ENCODE measurements at regions not wholly inside any gene's neighbourhood (a gene's known extent, or its start where the extent isn't known, plus 50 kb on each side); places are given as distances from the start of the nearest gene placed in this dataset.

DNA sequence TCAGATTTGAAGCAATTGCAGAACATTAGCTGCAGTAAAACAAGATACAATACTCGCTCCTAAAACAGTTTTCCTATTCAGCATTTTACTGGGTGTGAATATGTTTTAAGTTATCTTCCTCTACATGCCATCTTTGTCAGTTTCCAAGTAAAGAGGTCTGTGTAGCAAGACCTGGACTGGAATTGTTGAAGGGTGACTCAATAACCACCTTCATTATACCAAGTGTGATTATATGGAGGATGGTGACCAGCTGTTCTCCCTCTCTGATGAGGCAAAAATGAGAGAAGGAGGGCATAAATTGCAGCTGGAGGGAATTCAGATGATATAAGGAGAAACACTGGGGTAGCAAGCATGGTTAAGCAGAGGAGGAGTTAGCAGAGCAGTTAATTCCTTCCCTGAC lies 922.1 kb upstream of the SLIT2 start:
- DNase-seq (ENCODE audit: low read depth): no peak
- H3K36me3 ChIP-seq (ENCODE audit: control insufficient read depth, insufficient read depth, low read length): no peaks in the 10 kb centered on the region
- TF ChIP-seq, protein P1, sequence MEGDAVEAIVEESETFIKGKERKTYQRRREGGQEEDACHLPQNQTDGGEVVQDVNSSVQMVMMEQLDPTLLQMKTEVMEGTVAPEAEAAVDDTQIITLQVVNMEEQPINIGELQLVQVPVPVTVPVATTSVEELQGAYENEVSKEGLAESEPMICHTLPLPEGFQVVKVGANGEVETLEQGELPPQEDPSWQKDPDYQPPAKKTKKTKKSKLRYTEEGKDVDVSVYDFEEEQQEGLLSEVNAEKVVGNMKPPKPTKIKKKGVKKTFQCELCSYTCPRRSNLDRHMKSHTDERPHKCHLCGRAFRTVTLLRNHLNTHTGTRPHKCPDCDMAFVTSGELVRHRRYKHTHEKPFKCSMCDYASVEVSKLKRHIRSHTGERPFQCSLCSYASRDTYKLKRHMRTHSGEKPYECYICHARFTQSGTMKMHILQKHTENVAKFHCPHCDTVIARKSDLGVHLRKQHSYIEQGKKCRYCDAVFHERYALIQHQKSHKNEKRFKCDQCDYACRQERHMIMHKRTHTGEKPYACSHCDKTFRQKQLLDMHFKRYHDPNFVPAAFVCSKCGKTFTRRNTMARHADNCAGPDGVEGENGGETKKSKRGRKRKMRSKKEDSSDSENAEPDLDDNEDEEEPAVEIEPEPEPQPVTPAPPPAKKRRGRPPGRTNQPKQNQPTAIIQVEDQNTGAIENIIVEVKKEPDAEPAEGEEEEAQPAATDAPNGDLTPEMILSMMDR (IDR thresholded peaks at IDR 0.05; ENCODE audit: insufficient read depth, low read length, poor library complexity, severe bottlenecking): no peak
- H3K4me3 ChIP-seq (ENCODE audit: low read depth, low read length): no peak overlapping the region
- H3K27me3 ChIP-seq (ENCODE audit: control insufficient read depth, insufficient read depth, low read length): no peaks in the 10 kb centered on the region

GRCh38 chr4:19329077-19329476 lies 922.6 kb upstream of the SLIT2 start:
- TF ChIP-seq, protein P1 (IDR thresholded peaks at IDR 0.05; ENCODE audit: insufficient read depth, low read length, poor library complexity, severe bottlenecking): no peak
- Histone ChIP-seq H3K27me3 (ENCODE audit: control insufficient read depth, insufficient read depth, low read length) (no peaks in the 10 kb centered on the region), H3K36me3 (ENCODE audit: control insufficient read depth, insufficient read depth, low read length) (no peaks in the 10 kb centered on the region), H3K4me3 (ENCODE audit: low read depth, low read length) (no peak overlapping the region)
- DNase-seq (ENCODE audit: low read depth): no peak

GRCh38 chr4:19327364-19327763 lies 924.3 kb upstream of the SLIT2 start:
- DNase-seq (ENCODE audit: low read depth): no peak
- TF ChIP-seq, protein P1 (IDR thresholded peaks at IDR 0.05; ENCODE audit: insufficient read depth, low read length, poor library complexity, severe bottlenecking): no peak
- no peak overlapping the region for H3K4me3 ChIP-seq (ENCODE audit: low read depth, low read length)
- no peaks in the 10 kb centered on the region for H3K36me3 ChIP-seq (ENCODE audit: control insufficient read depth, insufficient read depth, low read length)
- no peaks in the 10 kb centered on the region for H3K27me3 ChIP-seq (ENCODE audit: control insufficient read depth, insufficient read depth, low read length)

DNA sequence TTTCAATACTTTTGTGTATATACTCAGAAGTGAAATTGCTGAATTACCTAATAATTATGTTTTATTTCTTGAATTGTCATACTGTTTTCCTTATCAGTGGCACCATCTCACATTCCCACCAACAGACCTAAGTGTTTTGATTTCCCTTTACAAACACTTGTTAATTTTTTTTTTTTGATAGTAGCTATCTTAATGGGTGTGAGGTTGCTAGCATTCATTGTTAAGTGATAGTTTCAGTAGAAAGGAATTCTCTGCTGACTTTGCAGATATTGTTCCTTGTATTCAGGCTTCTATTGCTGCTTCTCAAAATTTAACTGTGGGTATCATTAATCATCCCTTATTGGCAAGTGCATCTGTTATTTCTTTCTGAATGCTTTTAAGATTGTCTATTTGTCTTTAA lies 927.5 kb upstream of the SLIT2 start:
- TF ChIP-seq, protein P1 (IDR thresholded peaks at IDR 0.05; ENCODE audit: insufficient read depth, low read length, poor library complexity, severe bottlenecking): no peak

GRCh38 chr4:19319607-19320006 lies 932.1 kb upstream of the SLIT2 start:
- no peak overlapping the region for H3K4me3 ChIP-seq (ENCODE audit: low read depth, low read length)
- no peaks in the 10 kb centered on the region for H3K36me3 ChIP-seq (ENCODE audit: control insufficient read depth, insufficient read depth, low read length)
- no peak for DNase-seq (ENCODE audit: low read depth)
- TF ChIP-seq, protein P1 (IDR thresholded peaks at IDR 0.05; ENCODE audit: insufficient read depth, low read length, poor library complexity, severe bottlenecking): no peak
- no peaks in the 10 kb centered on the region for H3K27me3 ChIP-seq (ENCODE audit: control insufficient read depth, insufficient read depth, low read length)

More for the DNA sequence above, 927.5 kb upstream of the SLIT2 start:
- no peak for DNase-seq (ENCODE audit: low read depth)
- H3K36me3 ChIP-seq (ENCODE audit: control insufficient read depth, insufficient read depth, low read length): no peaks in the 10 kb centered on the region
- no peaks in the 10 kb centered on the region for H3K27me3 ChIP-seq (ENCODE audit: control insufficient read depth, insufficient read depth, low read length)
- H3K4me3 ChIP-seq (ENCODE audit: low read depth, low read length): no peak overlapping the region

DNA sequence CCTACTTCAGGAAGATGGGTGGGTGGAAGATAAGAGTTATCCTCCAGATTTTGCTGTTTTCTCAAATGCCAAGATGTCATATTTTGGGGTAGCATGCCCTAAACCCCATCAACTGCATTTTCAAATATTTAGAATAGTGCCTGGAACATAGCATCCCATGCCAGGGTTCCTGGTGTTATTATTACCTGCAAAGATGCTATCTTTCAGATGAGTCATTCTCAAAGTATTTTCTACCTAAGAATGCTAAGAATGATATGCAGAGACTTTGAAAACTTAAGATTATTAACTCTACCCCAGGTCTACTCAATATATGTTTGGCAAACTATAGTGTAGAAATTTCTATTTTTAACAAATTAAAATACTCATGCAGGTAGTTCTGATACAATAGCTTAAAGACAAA lies 934.3 kb upstream of the SLIT2 start:
- no peak for DNase-seq (ENCODE audit: low read depth)
- TF ChIP-seq, protein P1 (IDR thresholded peaks at IDR 0.05; ENCODE audit: insufficient read depth, low read length, poor library complexity, severe bottlenecking): no peak
- no peaks in the 10 kb centered on the region for H3K27me3 ChIP-seq (ENCODE audit: control insufficient read depth, insufficient read depth, low read length)

More for the DNA sequence above, 934.3 kb upstream of the SLIT2 start:
- Histone ChIP-seq H3K4me3 (ENCODE audit: low read depth, low read length) (no peak overlapping the region), H3K36me3 (ENCODE audit: control insufficient read depth, insufficient read depth, low read length) (no peaks in the 10 kb centered on the region)
